HG03039 (cell line): ENCODE measurements at regions not wholly inside any gene's neighbourhood (a gene's known extent, or its start where the extent isn't known, plus 50 kb on each side); places are given as distances from the start of the nearest gene placed in this dataset.

Experiments used
- ATAC-seq: cut with Tn5 transposase; IDR thresholded peaks from one replicate; pipeline ENCODE4 v1.9.1; 2021; ENCODE audit warnings: mild to moderate bottlenecking, moderate library complexity; ENCODE audit not compliant: unreplicated experiment

DNA sequence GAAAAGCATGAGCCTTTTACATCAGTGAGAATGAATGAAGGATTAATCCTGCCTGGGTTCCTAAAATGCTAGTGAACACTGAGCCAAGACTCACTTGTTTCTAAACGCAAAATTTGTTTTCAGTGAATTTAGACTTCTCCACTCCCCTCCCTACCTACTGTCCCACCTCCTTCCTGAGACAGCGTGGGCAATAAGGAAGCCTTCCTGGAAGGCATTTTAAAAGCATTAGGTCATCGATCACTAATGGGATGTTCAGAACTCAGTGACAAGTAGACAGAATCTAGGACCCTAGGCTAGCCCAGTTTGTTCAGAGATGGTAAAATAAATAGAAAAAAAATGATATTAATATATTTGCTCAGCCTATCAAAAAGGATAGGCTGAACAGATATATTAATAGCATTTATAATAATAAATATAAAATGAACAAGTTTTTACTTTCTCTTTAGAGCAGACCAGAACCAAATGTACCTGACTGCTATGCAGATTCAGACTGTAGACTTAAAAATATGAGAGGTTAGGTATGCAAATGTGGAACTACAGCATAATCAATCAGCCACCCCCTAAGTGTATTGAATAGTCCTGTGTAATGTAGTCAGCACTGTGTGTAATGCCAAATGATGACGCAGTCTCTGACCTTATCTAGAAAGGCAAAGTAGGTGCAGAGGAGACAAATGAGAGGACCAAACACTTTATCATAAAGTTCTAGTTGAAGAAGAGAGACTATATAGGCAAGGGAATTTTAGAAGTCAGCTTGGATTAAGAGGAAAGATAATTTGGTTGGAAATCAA, 331.1 kb downstream of the GPAT3 start:
- ATAC-seq: no peak

DNA sequence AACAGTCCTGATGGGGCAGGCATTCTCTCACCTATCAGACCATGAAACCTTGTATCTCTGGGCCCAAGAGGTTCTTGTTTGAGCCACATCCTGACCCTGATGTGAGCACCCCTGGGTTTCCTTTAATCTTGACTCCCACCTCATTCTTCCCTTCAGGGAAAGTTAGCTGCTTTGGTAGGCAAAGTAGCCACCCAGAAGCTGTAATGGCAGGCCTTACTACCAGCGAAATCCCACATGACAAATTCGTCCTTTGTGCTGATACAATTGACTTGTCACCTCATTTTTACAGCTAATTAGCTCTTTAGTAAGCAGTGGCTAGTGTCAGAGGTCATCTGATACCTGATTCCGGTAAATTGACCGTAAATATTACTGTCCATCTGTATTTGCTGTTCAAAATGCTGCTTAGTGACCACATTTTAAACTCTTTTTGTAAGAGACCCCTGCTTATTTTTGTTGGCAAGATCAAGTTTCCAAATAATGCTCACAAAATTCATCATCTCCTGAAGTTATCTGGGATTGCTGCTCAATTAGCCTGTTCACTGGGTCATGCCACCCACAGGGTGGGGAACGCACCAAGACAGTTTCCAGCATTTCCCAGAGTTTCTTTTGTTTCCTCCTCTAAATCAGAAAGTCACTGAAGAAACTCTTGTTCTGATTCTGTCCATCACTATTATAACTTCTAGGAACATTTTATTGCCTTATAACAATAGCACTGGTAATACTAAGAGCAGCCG, 329.7 kb downstream of the GPAT3 start:
- ATAC-seq: no peak

DNA sequence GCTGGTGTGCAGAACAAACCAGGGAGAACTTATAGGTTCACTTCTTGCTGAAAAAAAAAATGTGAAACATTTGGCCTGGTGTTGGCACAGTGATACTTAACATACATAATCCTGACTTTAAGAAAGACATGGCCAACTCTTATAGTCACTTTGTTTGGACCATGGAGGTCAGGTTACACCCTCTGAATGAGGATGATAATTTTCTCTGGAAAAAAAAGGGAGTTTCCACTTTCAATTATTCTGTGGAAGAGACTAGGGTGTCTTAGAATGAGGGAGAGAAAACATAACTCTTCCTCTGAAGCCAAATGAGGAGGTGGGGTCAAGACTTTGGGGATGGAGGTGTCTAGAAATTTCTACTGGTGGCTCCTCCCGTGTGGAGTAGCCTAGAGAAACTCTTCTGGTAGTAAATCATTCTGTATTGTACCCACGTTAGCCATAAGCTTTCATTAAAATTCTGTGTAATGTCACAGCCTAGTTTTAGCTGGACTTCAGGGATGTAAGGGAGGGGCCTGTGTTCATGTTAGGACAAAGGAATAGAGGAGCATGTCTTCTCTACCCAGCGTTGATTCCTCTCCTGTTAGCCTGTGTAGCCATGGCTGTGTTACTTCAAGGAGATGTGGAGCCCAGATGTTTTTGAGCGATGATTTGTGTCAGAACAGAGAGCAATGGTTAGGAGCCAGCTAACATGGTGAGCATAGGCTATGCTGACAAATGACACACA, 328.3 kb downstream of the GPAT3 start:
- ATAC-seq: no peak

- no peak for ATAC-seq
These were observed 326.6 kb downstream of the GPAT3 start for GRCh38 chr4:83862471-83862870.

GRCh38 chr4:83860200-83860599, 324.3 kb downstream of the GPAT3 start:
- no peak for ATAC-seq

DNA sequence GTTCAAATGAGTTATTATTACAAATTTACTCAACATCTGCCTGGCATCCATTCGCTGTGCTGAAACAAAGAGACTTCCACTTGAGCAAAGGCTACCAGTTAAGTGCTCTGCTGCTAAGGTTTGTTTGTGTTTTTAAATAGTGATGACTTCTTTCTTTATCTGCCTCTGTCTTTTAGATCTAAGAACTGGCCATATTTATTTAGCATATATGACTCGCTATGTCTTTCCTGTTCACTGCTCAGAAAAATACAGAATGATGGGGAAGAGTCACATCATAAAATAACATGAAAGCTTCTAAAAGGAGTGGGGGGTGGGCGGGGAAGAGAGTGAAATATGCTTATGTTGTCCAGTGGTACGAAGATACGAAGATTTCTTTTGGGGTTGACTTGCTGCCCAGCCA, 322.2 kb downstream of the GPAT3 start:
- ATAC-seq: no peak

DNA sequence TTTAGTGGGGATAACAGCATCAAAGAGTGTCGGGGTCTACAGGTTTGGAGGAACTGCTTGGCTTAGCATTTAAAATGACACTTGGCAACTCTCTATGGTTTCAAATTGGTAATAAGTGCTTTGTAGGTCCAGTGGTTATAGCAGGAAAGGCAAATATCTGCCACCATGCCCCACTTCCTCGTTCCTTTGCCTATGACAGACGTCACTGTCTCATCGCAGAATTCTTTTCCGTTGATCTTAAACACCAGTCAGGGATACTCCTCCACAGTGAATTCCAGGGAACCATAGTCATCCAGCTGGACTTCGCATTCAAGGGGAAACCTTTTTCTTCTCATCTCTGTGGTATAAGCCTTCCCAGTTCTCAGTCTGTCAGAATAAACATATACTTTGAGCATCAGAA, 319.1 kb downstream of the GPAT3 start:
- no peak for ATAC-seq

GRCh38 chr4:83852085-83852451, 316.2 kb downstream of the GPAT3 start:
- no peak for ATAC-seq

- no peak for ATAC-seq
These were observed 315.6 kb downstream of the GPAT3 start for GRCh38 chr4:83851261-83852084.

GRCh38 chr4:83850435-83850834, 314.5 kb downstream of the GPAT3 start:
- no peak for ATAC-seq

- ATAC-seq: no peak
These were observed 310.4 kb downstream of the GPAT3 start for GRCh38 chr4:83846193-83846830.

- ATAC-seq: no peak
These were observed 303.7 kb downstream of the GPAT3 start for GRCh38 chr4:83839615-83840014.

DNA sequence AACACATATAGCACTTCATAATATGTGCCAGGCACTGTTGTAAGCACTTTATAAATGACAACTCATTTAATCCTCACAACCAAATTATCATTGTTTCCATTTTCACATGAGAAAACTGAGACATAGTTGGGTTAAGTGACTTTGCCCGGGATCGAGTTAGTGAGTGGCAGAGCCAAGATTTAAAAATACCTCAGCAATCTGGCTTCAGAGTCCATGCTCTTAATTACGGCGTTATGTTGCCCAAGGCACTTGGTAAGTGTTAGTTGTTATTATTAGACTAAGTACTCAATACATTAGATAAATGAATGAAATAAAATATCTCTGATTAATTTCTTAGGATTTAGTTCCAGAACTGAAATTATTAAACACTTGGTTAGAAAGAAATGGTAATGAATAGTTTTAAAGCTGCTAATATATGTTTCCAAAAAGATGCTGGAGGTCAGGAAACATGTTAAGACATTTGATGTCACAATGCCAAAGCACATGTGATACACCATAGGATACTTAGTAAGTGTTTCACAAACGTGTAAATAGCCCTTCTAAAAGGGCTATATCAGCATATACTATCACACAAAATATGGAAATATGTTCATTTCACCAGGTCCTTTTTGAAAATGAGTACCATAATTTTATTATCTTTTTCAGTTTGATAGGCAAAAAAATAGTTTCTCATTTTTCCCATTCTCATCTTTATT, 301.9 kb downstream of the GPAT3 start:
- ATAC-seq: no peak

DNA sequence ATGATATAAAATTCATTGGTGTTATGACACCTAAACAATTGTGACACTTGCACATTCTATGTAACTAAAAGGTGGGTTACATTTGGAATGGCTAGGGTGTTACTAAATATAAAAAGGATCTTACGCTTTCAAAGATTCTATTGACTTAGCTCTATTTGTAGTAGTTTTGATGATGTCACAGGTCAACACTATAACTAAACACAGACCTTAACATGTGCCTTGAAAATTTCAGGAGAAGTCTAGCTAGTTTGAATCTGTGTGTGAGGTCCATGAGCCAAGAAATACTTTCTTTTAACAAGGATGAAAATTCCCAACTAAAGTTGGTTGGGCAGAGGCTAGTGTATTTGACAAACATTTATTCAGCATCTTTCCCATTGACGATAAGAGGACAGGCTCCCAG, 298.0 kb downstream of the GPAT3 start:
- ATAC-seq: no peak

DNA sequence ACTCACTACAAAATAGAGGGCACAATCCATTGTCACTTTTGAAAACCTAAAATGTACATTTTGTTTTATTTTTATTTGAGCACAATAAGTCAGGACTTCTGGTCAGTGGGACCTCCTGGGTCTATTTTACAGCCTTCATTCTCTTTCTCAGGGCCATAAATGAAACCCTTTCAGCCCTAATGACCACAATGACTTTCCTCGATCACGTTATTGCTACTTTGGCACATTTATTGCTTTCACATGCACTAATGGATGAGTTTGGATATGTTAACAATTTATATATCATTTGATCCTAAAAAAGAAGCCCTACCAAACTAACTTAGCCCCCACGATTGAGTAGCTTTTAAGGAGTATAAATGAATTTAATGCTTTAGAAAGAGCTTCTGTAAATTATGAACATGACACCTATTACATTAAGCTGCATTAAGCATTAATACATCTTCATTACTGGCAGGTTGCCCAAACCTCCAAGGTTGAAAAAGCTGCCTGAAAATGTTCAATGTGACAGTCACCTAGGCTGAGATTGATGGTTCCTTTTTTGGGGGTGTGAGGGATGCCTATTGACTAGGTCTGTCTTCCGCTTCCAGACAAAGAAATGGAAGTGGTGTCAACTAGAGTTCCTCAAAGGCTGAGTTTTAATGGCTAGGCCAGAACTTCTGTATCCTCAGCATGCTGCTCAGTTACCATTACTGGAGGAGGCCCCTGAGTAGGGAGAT, 296.4 kb downstream of the GPAT3 start:
- no peak for ATAC-seq

GRCh38 chr4:83831588-83831987, 295.7 kb downstream of the GPAT3 start:
- ATAC-seq: no peak

GRCh38 chr4:83830138-83830888, 294.4 kb downstream of the GPAT3 start:
- no peak for ATAC-seq

GRCh38 chr4:83828601-83829000, 292.7 kb downstream of the GPAT3 start:
- ATAC-seq: no peak

DNA sequence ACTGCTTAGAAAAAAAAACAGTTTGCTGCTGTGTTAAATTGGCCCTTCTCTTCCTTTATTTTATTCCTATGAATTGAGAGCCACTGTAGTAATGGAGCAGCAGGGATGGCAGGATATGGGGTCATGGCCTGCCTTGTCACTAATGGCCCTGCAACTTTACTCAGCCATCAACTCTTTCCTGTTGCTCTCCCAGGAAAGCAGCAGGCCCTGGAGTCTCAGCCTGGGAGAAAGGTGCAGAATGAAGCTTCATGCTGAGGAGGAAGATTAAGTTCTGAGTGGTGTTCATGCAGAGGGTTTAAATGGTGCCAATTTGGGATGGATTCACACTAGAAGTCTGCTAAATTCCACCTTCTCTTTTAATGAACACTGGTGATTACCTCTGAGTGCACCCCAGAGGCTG, 285.6 kb downstream of the GPAT3 start:
- ATAC-seq: no peak
